ENCODE measurements at regions not wholly inside any gene's neighbourhood (a gene's known extent, or its start where the extent isn't known, plus 50 kb on each side); places are given as distances from the start of the nearest gene placed in this dataset.

DNA sequence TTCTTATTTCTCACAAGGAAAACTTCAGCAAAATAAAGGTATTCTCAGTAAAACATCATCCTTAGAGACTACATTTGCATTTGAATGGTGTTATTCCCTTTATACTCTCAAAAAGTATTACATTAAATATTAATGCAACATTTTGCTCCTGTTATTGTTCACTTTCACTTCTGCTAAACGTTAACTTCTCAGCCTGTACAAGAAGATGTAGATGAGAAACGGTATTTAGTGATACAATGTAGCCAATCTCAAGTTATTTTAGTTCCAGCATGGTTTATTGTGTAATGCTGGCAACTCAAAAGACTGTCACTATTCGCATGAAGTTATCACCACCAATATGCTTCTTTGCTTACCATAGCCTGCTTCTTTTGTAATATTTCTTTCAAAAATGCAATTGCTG is 514.1 kb downstream of the CPS1 start:
- CTCF ChIA-PET: interaction anchor here (1.1 kb wide), 1 partner anchor 87 kb away, joined by 3 read pairs; no protein-coding TSS in a partner anchor
- TF ChIP-seq, protein P1, sequence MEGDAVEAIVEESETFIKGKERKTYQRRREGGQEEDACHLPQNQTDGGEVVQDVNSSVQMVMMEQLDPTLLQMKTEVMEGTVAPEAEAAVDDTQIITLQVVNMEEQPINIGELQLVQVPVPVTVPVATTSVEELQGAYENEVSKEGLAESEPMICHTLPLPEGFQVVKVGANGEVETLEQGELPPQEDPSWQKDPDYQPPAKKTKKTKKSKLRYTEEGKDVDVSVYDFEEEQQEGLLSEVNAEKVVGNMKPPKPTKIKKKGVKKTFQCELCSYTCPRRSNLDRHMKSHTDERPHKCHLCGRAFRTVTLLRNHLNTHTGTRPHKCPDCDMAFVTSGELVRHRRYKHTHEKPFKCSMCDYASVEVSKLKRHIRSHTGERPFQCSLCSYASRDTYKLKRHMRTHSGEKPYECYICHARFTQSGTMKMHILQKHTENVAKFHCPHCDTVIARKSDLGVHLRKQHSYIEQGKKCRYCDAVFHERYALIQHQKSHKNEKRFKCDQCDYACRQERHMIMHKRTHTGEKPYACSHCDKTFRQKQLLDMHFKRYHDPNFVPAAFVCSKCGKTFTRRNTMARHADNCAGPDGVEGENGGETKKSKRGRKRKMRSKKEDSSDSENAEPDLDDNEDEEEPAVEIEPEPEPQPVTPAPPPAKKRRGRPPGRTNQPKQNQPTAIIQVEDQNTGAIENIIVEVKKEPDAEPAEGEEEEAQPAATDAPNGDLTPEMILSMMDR (IDR thresholded peaks at IDR 0.05; ENCODE audit: insufficient read depth, low read length, missing control alignments): no peak
- no peak overlapping the region for H3K4me3 ChIP-seq (ENCODE audit: low read depth, low read length)
- no peak for DNase-seq (ENCODE audit: low read depth, low spot score)
- POLR2A ChIA-PET: no interaction called here

DNA sequence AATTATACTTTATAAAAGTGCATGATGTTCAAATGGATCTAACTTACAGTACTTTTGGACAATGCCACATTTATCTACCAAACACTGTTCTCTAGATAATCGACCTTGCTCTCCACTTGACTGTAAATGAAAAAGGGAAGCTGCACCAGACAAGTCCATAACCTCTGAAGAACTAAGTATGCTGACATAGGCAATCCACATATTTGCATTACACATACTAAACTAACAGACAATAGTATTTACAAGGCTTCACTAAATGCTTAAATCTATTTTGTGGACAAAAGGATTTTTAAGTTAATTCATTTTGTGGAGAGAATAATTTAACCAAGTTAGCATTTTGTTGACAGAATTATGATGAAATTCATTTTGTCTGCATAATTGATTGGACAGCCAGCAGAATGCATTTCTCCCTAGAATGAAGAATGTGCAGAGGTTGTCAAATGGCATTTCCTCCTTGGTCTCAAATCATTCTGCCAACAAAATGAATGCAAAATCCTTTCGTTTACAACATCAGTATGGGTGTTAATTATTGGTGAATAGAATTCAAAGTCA is 520.9 kb downstream of the CPS1 start:
- ChIA-PET CTCF (no interaction called here), POLR2A (no interaction called here)
- H3K4me3 ChIP-seq (ENCODE audit: low read depth, low read length): no peak overlapping the region
- no peak for DNase-seq (ENCODE audit: low read depth, low spot score)
- TF ChIP-seq, protein P1 (IDR thresholded peaks at IDR 0.05; ENCODE audit: insufficient read depth, low read length, missing control alignments): no peak

DNA sequence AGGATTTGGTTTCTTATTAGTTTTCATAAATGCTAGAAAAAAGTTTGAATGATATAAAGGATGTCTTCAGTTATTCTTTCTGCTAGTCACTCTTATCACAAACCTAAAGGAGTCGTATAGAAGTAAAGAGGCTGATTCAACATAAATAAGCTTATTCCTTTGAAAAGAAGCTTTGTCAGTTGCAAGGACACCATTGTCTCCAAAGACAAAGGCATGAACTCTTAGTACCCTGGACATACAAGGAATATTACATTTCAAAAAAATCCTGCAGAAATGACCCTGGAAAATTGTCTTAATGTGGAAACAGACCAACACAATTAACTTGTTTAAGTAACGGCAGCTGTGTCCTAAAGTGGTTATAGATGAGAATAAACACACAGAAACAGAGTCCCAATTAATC is 528.0 kb downstream of the CPS1 start:
- ChIA-PET POLR2A (no interaction called here), CTCF (no interaction called here)
- TF ChIP-seq, protein P1 (IDR thresholded peaks at IDR 0.05; ENCODE audit: insufficient read depth, low read length, missing control alignments): no peak
- no peak overlapping the region for H3K4me3 ChIP-seq (ENCODE audit: low read depth, low read length)
- DNase-seq (ENCODE audit: low read depth, low spot score): no peak

DNA sequence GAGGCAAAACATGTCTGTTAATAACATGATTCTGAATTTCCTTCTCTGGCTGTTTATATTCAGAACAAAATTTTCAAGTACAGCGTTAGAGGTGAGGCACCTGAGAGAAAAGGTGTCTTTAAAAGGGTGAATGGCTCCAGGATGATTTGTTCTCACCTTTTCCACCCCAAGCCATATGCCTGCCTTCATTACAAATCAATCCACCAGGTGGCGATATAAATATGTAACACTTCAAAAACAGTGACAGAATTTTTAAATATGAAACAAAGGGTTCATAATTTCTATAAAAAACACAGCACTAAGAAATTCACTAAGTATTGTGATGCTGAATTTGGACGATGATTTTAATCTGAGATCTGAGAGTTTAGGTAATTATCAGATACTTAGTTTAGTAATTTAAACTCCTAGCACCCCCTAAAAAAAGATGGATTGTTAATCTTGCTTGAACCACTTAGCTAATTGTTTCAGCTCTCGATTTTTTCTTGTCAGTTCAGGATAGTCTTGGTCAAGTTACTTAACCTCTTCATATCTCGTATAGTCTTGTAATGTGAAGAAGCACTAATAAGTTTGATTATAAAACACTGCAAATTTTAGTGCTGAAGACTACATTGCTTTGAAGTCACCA is 528.8 kb downstream of the CPS1 start:
- CTCF ChIA-PET: no interaction called here
- POLR2A ChIA-PET: no interaction called here
- no peak for DNase-seq (ENCODE audit: low read depth, low spot score)
- no peak overlapping the region for H3K4me3 ChIP-seq (ENCODE audit: low read depth, low read length)
- TF ChIP-seq, protein P1 (IDR thresholded peaks at IDR 0.05; ENCODE audit: insufficient read depth, low read length, missing control alignments): no peak

DNA sequence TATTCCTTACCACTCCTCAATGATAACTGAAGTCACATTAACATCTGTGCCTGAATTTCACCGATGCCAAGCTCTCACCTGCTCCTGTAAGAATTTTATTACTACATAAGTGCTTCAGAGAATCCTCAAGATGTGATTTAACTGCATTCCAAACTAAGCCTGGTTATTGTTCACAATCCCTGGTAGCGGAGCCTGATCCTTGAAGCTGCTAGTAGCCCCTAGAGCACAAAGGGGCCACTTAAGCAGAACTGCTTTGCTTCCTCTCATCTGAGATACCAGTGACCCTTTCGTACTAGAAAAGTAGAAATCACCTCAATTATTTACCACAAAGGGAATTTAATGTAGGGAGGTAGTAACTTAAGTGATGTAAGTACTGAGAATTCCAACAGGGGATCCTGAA is 529.6 kb downstream of the CPS1 start:
- no peak for DNase-seq (ENCODE audit: low read depth, low spot score)

DNA sequence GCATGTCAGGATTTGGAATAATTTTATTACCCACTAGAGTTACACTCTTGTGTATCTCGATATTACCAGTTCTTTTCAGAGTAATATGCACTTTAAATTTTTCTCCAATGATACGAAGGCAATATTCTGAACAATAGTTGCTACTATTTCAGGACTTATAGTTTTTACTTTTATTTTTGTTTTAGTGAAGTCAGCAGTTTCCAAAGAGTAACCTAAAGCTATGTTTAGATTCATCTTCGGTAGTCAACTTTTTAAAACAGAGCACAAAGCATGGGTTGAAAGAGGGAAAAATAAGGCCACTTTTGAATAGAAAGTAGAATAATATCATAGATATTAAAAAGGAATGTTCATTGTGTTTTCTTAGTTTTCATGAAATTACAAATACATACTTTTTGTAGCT is 532.7 kb downstream of the CPS1 start:
- H3K4me3 ChIP-seq (ENCODE audit: low read depth, low read length): no peak overlapping the region
- DNase-seq (ENCODE audit: low read depth, low spot score): no peak
- ChIA-PET POLR2A (no interaction called here), CTCF (no interaction called here)
- TF ChIP-seq, protein P1 (IDR thresholded peaks at IDR 0.05; ENCODE audit: insufficient read depth, low read length, missing control alignments): no peak

More for the DNA sequence above, 529.6 kb downstream of the CPS1 start:
- TF ChIP-seq, protein P1 (IDR thresholded peaks at IDR 0.05; ENCODE audit: insufficient read depth, low read length, missing control alignments): no peak
- ChIA-PET POLR2A (no interaction called here), CTCF (no interaction called here)
- no peak overlapping the region for H3K4me3 ChIP-seq (ENCODE audit: low read depth, low read length)
